ENCODE measurements at regions not wholly inside any gene's neighbourhood (a gene's known extent, or its start where the extent isn't known, plus 50 kb on each side); places are given as distances from the start of the nearest gene placed in this dataset.

- TF ChIP-seq CTCF (tag by site-specific recombination; IDR thresholded peaks at IDR 0.05) (no peak), MEIS1 (CRISPR knock-in tag; IDR thresholded peaks at IDR 0.05; ENCODE audit: borderline replicate concordance) (no peak)
These were observed 78.7 kb downstream of the FEZF1 start for GRCh38 chr7:122225874-122226273.
